GM12865 (cell line): ENCODE measurements at regions not wholly inside any gene's neighbourhood (a gene's known extent, or its start where the extent isn't known, plus 50 kb on each side); places are given as distances from the start of the nearest gene placed in this dataset.

Experiments used
- DNase-seq: peaks from one replicate; pipeline ENCODE4 v3.0.0; 2010; ENCODE audit warnings: low read depth
- H3K4me3 ChIP-seq: 2 replicates; pipeline ENCODE4 v1.5.1; 2011; ENCODE audit warnings: mild to moderate bottlenecking, low read depth, low read length, control low read depth
- TF ChIP-seq, protein P1 (sequence below): IDR thresholded peaks from 2 replicates; pipeline ENCODE4 v1.5.1; 2011; ENCODE audit warnings: low read length, control low read depth, low read depth, inconsistent platforms; ENCODE audit not compliant: insufficient read depth; ENCODE audit errors: missing control alignments

GRCh38 chr2:10217489-10218435 lies 84.9 kb upstream of the HPCAL1 start:
- DNase-seq = no peak
- H3K4me3 ChIP-seq = no peak overlapping the region
- TF ChIP-seq, protein P1, sequence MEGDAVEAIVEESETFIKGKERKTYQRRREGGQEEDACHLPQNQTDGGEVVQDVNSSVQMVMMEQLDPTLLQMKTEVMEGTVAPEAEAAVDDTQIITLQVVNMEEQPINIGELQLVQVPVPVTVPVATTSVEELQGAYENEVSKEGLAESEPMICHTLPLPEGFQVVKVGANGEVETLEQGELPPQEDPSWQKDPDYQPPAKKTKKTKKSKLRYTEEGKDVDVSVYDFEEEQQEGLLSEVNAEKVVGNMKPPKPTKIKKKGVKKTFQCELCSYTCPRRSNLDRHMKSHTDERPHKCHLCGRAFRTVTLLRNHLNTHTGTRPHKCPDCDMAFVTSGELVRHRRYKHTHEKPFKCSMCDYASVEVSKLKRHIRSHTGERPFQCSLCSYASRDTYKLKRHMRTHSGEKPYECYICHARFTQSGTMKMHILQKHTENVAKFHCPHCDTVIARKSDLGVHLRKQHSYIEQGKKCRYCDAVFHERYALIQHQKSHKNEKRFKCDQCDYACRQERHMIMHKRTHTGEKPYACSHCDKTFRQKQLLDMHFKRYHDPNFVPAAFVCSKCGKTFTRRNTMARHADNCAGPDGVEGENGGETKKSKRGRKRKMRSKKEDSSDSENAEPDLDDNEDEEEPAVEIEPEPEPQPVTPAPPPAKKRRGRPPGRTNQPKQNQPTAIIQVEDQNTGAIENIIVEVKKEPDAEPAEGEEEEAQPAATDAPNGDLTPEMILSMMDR = no peak

- TF ChIP-seq, protein P1 = no peak
- no peak overlapping the region for H3K4me3 ChIP-seq
- no peak for DNase-seq
Measured at GRCh38 chr2:10220045-10220901, 82.4 kb upstream of the HPCAL1 start.

DNA sequence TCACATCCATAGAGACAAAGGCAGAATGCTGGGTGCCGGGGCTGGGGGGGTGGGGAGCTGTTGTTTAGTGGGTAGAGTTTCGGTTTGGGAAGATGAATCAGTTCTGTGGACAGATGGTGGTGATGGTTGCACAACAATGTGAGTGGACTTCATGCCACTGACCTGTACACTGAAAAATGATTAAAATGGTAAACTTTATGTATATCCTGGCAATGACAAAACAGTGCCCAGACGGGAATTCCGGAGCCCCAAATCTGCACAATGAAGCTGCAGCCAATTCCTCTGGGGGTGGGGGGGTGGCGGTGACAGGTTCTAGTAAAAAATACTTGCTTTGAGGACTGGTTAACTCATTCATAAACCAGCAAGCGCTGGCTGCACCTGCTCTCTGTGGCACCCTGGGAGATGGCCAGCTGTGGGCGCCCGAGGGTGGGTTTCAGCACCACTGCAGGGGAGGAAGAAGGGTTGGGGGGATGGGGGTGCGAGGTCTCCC lies 81.8 kb upstream of the HPCAL1 start:
- H3K4me3 ChIP-seq = no peak overlapping the region
- TF ChIP-seq, protein P1 = no peak
- DNase-seq = peak; percentile 5

DNA sequence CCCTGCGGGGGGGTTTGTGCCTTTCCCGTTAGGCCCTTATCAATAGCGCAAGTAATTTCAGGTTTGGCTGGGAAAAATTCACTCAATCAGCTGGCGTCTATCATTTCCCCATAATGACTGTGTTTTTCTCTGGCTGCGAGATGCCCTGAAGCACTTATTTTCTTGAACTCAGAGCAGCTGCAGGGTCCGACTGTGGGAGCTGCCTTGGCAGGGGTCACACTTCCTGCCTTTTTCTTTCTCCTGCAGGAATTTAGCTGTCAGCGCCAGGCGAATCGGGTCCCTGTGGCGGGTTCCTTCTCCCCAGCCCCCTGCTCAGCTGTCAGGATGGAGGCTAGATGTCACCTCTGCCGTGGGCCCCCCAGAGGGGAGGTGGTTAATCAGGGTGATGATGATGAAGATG lies 81.3 kb upstream of the HPCAL1 start:
- DNase-seq = no peak
- H3K4me3 ChIP-seq = no peak overlapping the region
- TF ChIP-seq, protein P1 = no peak

- DNase-seq = no peak
- TF ChIP-seq, protein P1 = no peak
- no peak overlapping the region for H3K4me3 ChIP-seq
Measured at GRCh38 chr2:10221976-10222870, 80.5 kb upstream of the HPCAL1 start.

- DNase-seq = no peak
- no peak overlapping the region for H3K4me3 ChIP-seq
- TF ChIP-seq, protein P1 = no peak
Measured at GRCh38 chr2:10223471-10223870, 79.2 kb upstream of the HPCAL1 start.
